BE2C (cell line): ENCODE measurements at regions not wholly inside any gene's neighbourhood (a gene's known extent, or its start where the extent isn't known, plus 50 kb on each side); places are given as distances from the start of the nearest gene placed in this dataset.

Experiments
- DNase-seq: peaks from one replicate; pipeline ENCODE4 v3.0.0-alpha.2; 2020
- H3K27me3 ChIP-seq: fragments of 250-450 bp; sonication (Bioruptor Pico); 2 replicates; pipeline ENCODE4 v1.5.1; 2020; ENCODE audit warnings: mild to moderate bottlenecking
- H3K36me3 ChIP-seq: fragments of 250-450 bp; sonication (Bioruptor Pico); 2 replicates; pipeline ENCODE4 v1.5.1; 2020; ENCODE audit warnings: mild to moderate bottlenecking
- H3K4me1 ChIP-seq: fragments of 250-450 bp; sonication (Bioruptor Pico); 2 replicates; pipeline ENCODE4 v1.5.1; 2020
- H3K4me3 ChIP-seq: 2 replicates; pipeline ENCODE4 v1.5.1; 2011; ENCODE audit warnings: low read depth, low read length
- H3K9me3 ChIP-seq: fragments of 250-450 bp; sonication (Bioruptor Pico); 2 replicates; pipeline ENCODE4 v1.5.1; 2020
- CTCF ChIP-seq: IDR thresholded peaks from 2 replicates; pipeline ENCODE4 v1.5.1; 2012; ENCODE audit warnings: mild to moderate bottlenecking, low read depth, low read length

DNA sequence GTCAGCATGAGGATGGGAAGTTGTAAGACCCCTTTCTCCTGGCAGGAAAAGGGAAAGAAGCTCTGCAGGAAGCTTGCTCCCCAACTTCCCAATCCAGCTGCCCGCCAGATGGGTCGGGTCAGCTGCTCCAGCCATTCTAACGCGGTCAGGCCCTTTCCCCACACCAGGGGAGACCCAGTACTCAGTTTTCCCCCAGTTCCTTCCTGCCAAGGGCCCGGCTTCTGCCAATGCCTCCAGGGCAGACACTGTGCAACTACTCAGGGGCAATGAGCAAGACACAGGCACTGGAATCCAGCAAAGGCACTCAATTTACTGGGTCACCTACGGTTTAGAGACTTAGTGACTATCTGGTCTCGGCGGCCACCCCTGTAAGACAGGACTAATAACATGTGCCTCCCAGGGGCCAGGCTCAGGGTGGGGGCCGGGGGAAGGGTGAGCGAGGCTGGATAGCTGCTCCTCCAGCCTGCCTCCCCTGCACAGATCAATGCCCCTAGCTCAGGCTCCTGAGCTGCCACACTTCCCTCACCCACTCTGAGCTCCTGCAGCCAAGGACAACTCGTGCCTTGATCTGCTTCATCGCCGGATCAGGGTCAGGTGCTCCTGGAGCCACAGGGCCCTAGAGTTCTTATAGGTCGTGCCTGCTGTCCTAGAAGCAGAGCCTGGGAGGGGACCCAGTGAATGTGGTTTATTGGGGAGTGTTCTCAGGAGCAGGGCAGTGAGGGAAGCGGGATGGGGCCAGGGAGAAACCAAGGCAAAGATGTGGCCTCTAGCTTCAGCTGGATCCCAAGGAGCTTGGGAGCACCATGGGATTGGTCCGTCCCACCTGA is 171.1 kb downstream of the ZFP36L2 start:
- peaks cover 20% of the 10 kb centered on the region for H3K4me1 ChIP-seq
- H3K27me3 ChIP-seq: no peaks in the 10 kb centered on the region
- no peak overlapping the region for H3K4me3 ChIP-seq
- H3K36me3 ChIP-seq: no peaks in the 10 kb centered on the region
- H3K9me3 ChIP-seq: no peaks in the 10 kb centered on the region
- no peak for DNase-seq
- no peak for TF ChIP-seq CTCF

GRCh38 chr2:43054367-43054766 is 172.0 kb downstream of the ZFP36L2 start:
- Histone ChIP-seq H3K4me3 (no peak overlapping the region), H3K4me1 (peaks cover 20% of the 10 kb centered on the region), H3K27me3 (no peaks in the 10 kb centered on the region), H3K9me3 (no peaks in the 10 kb centered on the region), H3K36me3 (no peaks in the 10 kb centered on the region)
- DNase-seq: peak; percentile 58
- no peak for TF ChIP-seq CTCF

GRCh38 chr2:43052944-43053306 is 173.5 kb downstream of the ZFP36L2 start:
- no peak for TF ChIP-seq CTCF
- Histone ChIP-seq H3K9me3 (no peaks in the 10 kb centered on the region), H3K4me1 (peaks cover 17% of the 10 kb centered on the region), H3K4me3 (no peak overlapping the region), H3K36me3 (no peaks in the 10 kb centered on the region), H3K27me3 (no peaks in the 10 kb centered on the region)
- no peak for DNase-seq

- Histone ChIP-seq H3K4me1 (peaks cover 20% of the 10 kb centered on the region), H3K9me3 (no peaks in the 10 kb centered on the region), H3K36me3 (no peaks in the 10 kb centered on the region), H3K27me3 (no peaks in the 10 kb centered on the region), H3K4me3 (no peak overlapping the region)
- DNase-seq: no peak
- no peak for TF ChIP-seq CTCF
Measured at GRCh38 chr2:43052204-43052943, 174.0 kb downstream of the ZFP36L2 start.

DNA sequence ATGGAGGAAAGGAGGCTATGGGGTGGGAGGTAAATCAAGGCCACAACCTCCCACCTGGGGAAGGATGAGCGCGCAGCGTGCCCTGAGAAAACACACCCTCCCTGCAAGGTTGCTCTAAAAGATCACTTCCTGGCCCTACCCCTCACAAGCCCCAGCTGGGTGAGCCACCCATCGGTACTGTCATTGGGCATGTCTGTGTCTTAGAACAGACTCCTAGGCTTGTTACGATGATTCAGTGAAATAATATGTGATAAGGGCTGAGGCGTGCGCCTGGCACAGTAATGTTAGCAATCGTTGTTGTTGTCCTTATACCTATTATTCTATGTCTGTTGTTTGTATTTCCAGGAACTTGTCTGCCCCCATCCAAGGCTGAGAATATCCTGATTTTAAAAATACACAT is 175.1 kb downstream of the ZFP36L2 start:
- Histone ChIP-seq H3K4me1 (peaks cover 20% of the 10 kb centered on the region), H3K27me3 (no peaks in the 10 kb centered on the region), H3K36me3 (no peaks in the 10 kb centered on the region), H3K9me3 (no peaks in the 10 kb centered on the region), H3K4me3 (no peak overlapping the region)
- no peak for TF ChIP-seq CTCF
- DNase-seq: no peak

DNA sequence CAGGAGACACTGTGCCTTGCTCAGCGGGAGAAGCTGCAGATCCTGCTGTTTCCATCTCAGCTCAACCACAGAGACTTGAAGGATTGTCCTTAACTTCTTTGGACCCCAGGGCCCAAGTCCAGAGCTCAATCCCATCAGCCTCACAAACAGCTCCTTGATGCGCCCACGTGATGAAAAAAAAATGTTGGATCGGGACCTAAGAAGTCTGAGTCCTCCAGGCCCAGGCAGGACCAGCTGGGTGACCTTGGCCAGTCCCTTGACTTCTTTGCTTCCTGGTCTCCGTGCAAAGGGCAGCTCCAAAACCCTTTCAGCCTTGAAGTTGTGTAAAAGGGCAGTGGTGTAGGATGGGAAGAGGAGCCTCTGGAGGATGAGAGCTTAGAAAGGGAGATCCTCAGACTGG is 175.5 kb downstream of the ZFP36L2 start:
- no peak for DNase-seq
- Histone ChIP-seq H3K36me3 (no peaks in the 10 kb centered on the region), H3K27me3 (no peaks in the 10 kb centered on the region), H3K4me3 (no peak overlapping the region), H3K9me3 (no peaks in the 10 kb centered on the region), H3K4me1 (peaks cover 24% of the 10 kb centered on the region)
- no peak for TF ChIP-seq CTCF
